HK-2 (cell line): ENCODE measurements at regions not wholly inside any gene's neighbourhood (a gene's known extent, or its start where the extent isn't known, plus 50 kb on each side); places are given as distances from the start of the nearest gene placed in this dataset.
"Not testable (repeated sequence)": the region's sequence is repeated elsewhere in the genome, so short reads cannot be mapped to it uniquely, and the experiment has no call there.

Source experiments
- DNase-seq: peaks from one replicate; pipeline ENCODE4 v3.0.0-alpha.2; 2018; ENCODE audit not compliant: unreplicated experiment

- no peak for DNase-seq
These were observed 151.2 kb upstream of the KIF2A start for GRCh38 chr5:62154758-62155157.

DNA sequence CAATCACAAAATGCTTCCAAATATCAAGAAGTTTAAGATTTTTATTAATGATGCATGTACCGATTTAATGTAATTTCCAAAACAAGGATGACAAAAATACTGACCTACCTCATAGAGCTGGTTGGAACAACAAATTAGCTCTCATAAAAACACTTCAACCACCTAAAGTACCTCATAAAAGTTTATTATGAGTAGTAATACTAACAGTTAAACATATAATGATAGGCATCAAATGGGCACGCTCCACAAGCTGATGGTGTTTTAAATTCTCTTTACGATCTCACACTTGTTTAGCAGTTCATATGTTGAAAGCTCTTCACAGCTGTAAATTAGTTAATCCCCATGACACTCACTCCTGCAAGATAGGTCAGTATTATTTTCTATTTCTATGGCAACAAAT is 150.0 kb upstream of the KIF2A start:
- DNase-seq = no peak

DNA sequence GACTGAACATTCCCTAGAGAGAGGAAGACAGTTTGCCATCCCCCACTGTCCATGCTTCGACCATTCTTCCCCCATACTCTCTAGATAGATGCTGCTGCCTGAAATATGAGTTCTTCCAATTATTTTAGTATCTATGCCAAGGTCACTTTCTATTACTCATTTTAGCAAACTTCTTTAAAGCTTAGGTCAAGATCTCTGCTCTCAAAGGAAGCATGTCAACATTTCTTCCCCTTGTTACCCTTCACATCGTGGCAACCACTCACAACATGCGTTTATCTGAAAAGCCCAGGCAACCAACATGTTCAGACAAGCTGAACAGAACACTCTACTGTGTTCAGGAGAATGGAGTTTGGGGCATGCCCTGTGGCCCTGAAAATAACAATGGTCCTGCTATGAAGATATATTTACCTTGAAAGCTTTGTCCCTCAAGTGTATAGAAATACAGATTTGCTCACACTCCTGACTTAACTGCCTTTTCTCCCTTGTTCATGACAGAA is 138.4 kb upstream of the KIF2A start:
- no peak for DNase-seq

- DNase-seq = no peak
These were observed 137.3 kb upstream of the KIF2A start for GRCh38 chr5:62168506-62169281.

DNA sequence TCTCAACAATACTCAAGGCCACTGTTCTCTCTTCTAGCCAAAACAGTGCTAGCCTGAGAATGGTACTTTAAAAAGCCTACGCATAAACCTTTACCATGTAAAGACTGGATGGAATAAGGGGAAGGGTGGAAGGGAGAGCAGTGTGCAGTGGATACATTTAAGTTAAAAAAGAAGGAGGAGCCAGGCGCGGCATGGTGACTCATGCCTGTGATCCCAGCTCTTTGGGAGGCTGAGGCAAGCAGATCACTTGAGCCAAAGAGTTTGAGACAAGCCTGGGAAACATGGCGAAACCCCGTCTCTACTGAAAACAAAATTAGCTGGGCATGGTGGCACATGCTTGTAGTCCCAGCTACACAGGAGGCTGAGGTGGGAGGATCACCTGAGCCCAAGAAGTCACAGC is 127.7 kb upstream of the KIF2A start:
- no peak for DNase-seq

DNA sequence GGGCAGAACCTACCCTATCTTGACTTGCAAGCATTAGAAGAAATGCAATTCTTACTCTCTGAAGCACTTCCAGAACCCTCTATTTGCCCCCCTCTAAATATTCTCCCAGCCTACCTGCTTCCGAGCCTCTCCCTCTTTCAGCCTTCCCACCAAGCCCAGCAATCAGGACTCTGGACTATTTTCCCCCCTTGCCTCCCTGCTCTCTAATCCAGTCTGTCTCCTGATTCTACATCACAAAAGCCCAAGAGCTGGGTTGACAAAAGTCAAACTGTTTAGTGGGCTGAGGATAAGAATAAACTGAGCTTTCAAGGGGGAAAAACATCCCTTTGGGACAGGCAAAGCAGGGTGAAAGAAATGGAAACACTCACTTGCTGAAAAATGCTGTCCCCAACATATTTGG is 123.2 kb upstream of the KIF2A start:
- DNase-seq = no peak

GRCh38 chr5:62183727-62184126 is 122.3 kb upstream of the KIF2A start:
- DNase-seq = no peak

GRCh38 chr5:62184444-62184843 is 121.6 kb upstream of the KIF2A start:
- DNase-seq = no peak

GRCh38 chr5:62190173-62190572 is 115.8 kb upstream of the KIF2A start:
- DNase-seq = no peak

- no peak for DNase-seq
These were observed 115.1 kb upstream of the KIF2A start for GRCh38 chr5:62190931-62191330.

DNA sequence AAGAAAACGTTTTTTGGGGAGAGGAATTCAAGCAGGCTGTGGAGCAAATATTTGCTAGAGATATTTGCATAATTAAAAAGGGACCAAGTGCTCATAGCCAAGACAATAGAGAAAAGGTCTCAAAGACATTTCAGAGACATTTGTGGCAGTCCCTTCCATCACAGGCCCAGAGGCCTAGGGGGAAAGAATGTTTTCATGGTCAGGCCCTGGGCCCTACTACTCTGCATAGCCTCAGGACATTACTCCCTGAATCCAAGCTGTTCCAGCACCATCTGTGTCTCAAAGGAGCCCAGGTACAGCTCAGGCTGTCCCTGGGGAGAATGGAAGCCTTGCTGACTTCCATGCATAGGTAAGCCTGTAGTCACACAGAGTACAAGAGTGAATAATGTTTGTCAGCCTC is 113.0 kb upstream of the KIF2A start:
- no peak for DNase-seq

DNA sequence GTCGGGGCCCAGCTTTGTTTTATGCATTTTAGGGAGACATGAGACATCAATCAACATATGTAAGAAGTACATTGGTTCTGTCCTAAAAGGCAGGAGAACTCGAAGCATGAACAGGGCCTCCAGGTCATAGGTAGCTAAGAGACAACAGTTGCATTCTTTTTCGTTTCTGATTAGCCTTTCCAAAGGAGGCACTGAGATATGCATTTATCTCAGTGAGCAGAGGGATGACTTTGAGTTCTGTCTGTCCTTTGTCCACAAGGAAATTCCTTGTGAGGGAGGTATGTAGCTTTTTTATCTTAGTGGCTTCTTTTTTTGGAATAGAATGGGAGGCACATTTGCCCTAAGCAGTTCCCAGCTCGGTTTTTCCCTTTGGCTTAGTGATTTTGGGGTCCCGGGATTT is 109.5 kb upstream of the KIF2A start:
- DNase-seq = not testable (repeated sequence)

GRCh38 chr5:62197697-62198096 is 108.3 kb upstream of the KIF2A start:
- no peak for DNase-seq

DNA sequence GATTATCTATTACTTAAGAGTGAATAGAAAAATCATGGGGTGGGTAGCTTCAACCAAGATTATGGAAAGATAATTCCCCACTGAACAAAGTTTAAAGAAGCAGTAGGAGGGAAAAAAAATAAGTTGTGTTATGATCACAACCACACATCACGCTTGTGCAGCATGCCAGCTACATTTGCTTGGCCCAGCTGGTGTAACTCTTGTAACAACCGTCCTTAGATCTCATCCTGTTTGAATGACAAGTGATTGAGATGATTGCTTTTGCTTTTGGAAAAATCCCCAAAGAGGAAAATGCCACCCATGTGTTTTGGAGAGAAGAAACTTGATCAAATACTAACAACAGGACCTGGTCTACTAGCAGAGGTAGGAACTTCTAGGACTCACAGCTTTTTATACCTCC is 107.6 kb upstream of the KIF2A start:
- no peak for DNase-seq

GRCh38 chr5:62199792-62200716 is 106.0 kb upstream of the KIF2A start:
- no peak for DNase-seq

- DNase-seq = no peak
These were observed 99.7 kb upstream of the KIF2A start for GRCh38 chr5:62206150-62206829.

GRCh38 chr5:62208218-62208852 is 97.7 kb upstream of the KIF2A start:
- DNase-seq = no peak

- DNase-seq = no peak
These were observed 94.6 kb upstream of the KIF2A start for GRCh38 chr5:62211405-62211804.

GRCh38 chr5:62212648-62213047 is 93.4 kb upstream of the KIF2A start:
- DNase-seq = no peak

DNA sequence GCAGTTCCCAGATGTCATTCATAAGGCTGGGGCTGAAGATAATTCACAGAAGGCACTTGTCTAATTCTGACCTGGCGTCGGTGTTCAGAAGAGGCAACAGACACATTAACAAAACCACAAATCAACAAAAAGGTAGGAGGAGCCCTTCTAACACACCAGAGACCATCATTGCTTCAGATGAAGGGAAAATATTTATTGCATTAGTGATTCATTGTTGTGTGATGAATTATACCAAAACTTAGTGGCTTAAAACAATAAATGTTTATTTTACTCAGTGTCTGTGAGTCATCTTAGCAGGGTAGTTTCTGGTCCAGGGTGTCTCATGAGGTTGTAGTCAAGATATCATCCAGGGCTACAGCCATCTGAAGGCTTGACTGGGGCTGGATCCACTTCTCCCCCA is 91.3 kb upstream of the KIF2A start:
- no peak for DNase-seq

- not testable (repeated sequence) for DNase-seq
These were observed 89.4 kb upstream of the KIF2A start for GRCh38 chr5:62216603-62217002.

DNA sequence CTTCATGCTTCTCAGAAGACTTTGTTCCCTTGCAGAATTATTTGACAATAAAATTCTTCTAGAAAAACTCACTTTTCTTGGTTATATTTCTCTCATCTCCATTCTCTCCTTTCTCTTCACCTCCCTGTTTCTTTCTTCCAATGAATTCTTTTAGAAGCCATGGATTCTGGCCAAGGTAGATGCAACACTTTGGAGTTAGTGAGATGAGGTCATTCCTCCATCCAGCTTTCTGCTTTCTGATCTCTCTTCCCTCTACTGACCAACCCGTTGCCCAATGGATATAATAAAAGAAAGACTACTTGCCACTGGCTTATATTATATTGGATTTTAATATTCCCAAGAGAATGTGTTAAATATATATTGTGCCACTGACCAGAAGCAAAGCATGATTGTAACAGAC is 88.9 kb upstream of the KIF2A start:
- not testable (repeated sequence) for DNase-seq
